Activated CD8-positive, alpha-beta memory T cell treated with anti-CD3 and anti-CD28 coated beads for 4 hours (primary cell): ENCODE measurements at regions not wholly inside any gene's neighbourhood (a gene's known extent, or its start where the extent isn't known, plus 50 kb on each side); places are given as distances from the start of the nearest gene placed in this dataset.
A peak's percentile ranks its signal among the peaks of the same experiment; 100 is the strongest.
"Not testable (repeated sequence)": the region's sequence is repeated elsewhere in the genome, so short reads cannot be mapped to it uniquely, and the experiment has no call there.

Source experiments
- DNase-seq, 2 donors: peaks; one replicate each; pipeline ENCODE4 v3.0.0-alpha.2; 2020; ENCODE audit warnings: low read depth in 2 of 2

DNA sequence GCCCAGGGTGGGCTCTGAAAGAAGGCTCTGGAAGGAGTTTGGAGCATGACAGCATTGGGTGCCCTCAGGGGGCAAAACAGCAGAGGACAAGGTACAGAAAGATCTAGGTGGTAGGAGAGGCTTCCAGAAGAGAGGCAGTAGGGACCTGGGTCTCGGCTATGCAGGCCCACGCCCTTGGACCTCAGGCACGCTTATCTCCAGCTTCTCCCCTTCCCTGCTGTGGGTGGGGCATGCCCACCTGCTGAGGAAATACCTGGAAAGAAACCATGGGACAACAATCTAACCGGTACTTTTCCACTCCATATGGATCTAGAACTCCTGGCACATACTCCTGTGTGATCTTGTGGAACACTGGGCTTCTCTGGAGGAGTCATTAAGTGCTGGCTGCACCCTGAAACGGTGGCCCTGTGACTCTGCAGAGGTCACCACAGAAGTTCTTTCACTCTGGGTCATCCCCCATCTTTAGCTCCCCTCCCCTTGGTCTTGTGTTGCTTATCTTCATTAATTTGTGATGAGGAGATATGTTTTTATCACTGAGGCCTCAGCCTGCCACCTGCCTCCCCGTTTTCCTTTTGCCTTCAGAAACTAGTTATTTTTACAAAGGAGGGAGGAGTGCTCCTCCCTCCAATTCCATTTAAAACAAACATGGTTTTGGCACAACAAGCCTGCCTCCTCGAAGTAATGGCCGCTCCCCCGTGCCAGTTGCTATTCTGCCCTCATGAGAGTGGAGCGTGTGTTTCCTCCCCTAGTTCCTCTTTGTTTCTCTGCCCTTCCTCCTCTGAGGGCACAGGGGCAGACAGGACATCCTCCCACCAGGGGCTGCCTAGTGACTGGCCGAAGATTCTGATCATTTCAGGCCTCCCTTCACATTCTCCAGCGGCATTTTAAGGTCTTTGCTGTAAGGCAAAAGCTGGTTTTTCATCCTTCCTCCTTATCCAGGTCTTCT, 78.0 kb upstream of the ATP5PO start:
- no peak for DNase-seq

DNA sequence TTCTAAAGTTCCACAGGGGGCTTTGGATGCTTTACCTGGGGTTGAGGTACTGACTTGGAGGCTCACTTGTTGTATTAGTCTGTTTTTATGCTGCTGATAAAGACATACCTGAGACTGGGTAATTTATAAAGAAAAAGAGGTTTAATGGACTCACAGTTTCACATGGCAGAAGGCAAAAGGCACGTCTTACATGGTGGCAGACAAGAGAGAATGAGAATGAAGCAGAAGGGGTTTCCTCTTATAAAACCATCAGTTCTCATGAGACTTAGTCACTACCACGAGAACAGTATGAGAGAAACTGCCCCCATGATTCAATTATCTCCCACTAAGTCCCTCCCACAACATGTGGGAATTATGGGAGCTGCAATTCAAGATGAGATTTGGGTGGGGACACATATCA, 76.8 kb upstream of the ATP5PO start:
- not testable (repeated sequence) for DNase-seq

DNA sequence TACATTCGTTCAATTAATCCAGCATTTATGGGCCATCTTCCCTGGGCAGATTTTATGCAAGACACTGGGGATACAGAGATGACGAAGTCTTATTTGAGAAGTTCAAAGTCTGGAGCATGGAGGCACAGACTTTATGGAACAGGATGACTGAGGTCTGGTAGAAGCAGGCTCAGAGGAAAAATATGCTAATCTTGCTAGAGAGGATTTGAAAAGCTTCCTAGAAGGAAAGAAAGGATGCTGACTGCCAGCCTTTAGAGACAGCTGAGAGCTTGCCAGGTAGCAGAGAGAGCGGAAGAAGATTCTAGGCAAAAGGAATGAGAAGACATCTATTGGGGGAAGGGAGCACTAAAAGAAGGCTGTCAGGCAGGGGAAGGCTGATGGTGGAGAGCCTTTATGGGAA, 75.5 kb upstream of the ATP5PO start:
- DNase-seq, result no peak

DNA sequence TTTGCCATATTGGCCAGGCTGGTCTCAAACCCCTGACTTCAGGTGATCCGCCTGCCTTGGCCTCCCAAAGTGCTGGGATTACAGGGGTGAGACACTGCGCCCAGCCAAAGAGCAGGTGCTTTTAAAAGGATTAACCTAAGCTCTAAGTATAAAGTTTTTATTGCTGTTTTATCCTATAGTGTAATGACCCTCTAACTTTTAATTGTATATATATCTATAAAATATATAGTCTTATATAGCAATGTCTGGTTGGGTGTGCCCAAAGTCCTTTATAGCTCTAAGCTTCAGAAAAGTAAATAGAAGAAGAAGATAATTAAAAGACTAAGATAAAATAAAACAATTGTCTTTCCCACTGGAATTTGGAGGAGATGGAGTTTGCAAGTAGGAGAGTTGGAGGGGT, 73.8 kb upstream of the ATP5PO start:
- no peak for DNase-seq

DNA sequence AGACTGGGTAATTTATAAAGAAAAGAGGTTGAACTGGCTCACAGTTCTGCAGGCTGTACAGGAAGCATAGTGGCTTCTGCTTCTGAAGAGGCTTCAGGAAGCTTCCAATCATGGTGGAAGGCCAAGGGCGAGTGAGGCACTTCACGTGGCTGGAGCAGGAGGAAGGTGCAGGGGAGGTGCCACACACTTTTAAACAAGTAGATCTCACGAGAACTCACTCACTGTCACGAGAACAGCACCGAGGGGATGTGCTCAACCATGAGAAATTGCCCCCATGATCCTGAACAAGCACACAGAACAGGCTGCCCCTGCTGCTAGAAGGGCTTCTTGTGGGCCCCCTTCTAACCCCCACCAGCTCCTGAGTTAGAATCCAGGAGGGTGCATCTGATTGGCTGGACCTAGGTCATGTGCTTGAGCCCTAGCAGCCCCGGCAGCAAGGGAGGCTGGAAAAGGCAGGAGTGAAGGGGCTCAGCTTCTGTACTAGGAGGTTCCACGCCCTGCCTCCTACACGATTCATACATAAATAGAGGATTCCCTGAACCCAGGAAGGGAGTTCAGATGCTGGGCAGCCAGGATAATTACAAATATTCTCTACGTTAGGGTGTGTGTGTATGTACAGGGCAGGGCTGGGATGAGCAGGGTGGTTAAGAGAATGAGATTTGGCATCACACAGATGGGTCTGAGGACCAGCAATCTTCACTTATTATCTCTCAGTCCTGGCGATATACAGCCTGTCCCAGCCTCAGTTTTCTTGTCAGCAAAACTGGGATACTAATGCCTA, 72.8 kb upstream of the ATP5PO start:
- DNase-seq, result no peak

DNA sequence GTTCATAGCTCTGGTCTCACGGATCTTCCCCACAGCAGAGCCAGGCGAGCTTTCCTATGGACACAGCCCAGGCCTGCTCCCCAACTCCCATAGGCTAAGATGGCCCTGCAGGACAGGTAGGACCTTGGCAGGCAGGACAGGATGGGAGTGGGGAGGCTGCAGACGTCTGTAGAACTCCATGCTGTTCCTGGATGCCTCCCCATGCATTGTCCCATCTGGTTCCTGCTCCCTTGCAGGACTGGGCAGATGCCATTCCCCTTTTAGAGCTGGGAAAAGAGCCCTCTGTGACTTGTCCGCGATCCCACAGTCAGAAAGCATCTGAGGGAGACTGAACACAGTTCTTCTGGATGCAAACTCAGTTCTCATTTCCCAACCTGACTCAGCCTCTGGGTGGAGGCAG, 71.9 kb upstream of the ATP5PO start:
- no peak for DNase-seq

DNA sequence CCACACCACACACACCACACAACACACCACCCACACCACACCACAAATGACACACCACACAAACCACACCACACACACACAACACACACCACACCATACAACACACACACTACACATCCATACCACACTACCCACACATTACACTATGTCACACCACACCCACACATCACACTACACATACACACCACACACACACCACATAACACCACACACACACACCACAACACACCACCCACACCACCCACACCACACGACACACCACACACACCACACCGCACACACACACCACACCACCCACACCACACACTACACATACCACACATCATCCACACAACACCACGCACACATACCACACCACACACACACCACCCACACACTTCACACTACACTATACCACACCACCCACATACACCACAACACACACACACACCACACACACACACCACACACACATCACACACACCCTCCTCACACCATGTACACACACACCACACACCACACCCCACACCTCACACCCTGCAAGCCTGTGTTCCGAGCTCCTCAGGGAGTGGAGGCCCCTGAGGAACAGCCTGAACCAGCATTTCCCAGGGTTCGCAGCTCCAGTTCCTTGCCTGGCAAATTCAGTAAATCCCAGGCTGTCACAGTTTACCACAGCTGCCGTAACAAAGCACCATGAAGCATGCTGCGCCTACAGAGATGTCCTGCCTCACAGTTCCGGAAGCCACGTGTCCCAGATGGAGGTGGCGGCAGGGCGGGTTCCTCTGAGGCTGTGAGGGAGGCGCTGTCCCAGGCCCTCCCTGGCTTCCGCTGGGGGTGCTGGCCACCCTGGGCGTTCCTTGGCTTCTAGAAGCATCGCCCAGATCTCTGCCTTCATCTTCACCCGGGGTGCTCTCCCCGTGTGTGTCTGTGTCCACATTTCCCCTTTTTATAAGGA, 69.8 kb upstream of the ATP5PO start:
- no peak for DNase-seq

DNA sequence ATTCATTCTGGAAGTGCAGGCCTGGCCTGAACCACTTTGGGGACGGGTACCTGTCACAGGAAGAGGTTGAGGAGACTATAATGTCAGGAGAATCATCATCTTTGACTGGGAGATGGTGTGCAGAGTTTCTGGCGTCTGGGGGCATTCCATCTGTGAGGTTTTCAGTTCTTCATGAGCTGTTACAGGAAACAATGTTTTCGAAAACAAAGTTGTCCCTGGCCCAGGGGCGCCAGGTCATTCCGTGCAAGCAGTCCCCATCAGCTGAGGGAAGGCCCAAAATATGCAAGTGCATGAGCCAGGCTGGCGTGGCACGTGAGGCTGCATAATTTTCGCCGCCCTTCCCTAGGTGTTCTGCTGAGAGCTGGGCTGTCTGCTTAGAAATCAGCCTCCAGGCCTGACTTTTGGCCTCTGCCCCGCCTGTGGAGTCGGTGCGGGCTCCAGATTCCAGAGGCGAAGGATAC, 68.4 kb upstream of the ATP5PO start:
- DNase-seq, result no peak

DNA sequence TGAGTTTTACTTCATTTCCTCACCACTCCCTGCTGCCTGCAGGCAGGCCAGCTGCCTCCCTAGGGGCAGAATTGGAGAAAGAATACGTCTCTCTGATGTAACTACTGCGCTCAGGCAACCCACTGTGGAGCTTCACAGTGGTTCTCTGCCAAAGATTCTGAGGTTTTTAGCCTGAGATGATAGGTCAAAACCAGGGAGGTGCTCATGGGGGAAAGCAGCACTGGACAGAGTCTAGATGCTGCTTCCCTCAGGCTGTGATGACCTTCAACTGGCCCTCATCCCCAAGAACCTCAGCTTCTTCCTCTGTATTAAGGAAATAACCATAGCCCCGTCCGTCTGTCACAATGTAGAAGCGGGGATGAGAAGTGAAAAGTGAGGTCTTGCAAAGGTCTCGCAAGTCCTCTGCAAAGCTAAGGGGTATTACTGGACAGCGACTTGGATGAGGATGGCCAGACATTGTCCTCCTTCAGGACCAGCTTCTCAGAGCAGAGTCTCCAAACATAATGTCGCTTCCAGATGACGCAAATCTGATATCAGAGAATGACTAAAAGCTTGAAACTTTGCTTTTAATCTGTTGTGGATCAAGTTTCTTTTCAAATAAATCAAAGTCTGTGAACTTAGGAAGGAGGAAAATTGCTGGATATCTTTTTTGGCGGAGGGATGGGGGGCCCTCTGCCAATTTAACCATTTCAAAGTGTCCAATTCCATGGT, 65.9 kb upstream of the ATP5PO start:
- no peak for DNase-seq

DNA sequence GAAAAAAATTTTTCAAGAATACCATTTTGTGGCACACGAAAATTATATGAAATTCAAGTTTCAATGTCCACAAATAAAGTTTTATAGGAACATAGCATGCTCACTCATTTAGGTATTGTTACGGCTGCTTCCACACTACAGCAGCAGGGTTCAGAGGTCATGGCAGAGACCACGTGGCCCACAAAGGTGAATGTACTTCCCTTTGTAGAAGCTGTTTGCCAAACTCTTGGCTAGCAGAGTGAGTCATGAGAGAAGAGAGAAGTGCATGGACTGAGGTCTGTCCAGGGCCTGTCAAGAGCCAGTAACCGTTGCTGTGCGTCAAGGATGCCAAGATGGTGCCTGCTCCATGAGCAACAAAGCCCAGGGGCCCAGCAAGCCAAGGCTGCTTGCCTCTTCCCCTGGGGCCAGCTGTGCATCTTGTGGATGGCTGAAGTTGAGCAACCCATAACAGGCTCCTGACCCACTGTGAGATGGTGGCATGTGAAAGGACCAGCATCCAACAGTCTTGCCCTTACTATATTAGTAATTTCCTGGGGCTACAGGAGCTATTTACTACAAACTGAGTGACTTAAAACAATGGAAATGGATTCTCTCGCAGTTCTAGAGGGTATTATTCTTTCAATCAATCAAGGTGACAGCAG, 64.8 kb upstream of the ATP5PO start:
- no peak for DNase-seq

DNA sequence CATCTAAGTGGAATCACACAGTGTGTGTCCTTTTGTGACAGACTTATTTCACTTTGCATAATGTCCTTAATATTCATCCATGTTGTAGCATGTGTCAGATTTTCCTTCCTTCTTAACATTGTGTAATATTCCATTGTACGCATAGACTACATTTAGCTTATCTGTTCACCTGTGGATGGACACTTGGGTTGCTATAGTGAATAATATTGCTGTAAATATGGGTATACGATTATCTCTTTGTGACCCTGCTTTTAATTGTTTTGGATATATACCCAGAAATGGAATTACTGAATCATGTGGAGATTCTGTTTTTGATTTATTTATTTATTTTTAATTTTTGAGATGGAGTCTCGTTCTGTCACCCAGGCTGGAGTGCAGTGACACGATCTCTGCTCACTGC, 63.0 kb upstream of the ATP5PO start:
- DNase-seq, result no peak

DNA sequence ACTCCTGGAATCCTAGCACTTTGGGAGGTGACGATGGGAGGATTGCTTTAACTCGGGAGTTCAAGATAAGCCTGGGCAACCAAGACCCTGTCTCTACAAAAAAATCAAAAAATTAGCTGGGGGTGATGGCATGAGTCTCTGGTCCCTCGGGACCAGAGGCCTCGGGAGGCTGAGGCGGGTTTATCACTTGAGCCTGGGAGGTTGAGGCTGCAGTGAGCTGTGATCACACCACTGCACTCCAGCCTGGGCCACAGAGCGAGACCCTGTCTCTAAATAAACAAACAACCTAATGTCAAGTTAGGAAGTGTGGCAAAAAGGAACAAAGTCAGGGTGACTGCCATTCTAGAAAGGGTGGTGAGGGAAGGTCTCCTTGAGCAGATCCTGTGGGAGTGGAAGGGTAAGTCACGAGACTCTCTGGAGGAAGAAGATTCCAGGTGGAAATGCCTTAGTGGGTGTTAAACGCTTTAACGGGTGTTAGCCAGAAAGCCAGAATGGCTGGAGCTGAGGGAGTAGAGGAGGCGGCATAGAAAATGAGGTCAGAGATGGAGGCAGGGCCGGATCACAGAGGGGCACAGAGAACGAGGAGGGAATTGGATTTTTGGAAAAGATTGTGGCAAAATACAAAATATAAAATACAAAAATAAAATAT, 62.2 kb upstream of the ATP5PO start:
- no peak for DNase-seq

DNA sequence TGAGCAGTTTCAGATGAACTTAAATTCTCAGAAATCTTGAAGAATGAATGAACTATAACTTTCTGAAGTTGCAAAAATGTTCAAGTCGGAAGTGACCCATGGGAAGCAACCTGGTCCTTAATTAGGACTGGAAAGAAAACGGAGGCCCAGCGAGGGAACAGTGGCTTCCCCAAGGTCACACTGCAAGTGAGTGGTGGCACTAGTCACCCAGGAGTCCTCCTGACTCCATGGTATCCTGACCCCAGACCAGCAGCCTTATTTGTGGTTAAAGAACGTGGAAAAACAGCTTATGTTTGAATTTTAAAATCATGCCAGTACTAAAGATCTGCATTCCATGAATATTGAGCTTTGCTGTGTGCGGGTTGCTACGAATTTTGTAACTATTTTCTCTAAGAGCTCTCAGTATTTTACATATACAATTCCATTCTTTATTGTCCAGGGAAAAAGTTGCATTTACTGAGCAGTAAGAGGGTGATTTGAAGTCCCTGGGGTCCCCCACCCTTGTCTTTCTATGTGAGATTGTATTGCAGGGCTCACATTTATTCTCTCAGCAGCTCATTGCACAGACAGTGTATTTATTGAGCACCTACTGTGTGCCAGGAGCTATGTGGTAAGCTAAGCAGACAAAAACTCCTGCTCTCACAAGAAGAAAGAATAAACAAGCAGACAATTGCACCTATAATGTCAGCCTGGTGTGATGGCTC, 61.6 kb upstream of the ATP5PO start:
- DNase-seq, result no peak

DNA sequence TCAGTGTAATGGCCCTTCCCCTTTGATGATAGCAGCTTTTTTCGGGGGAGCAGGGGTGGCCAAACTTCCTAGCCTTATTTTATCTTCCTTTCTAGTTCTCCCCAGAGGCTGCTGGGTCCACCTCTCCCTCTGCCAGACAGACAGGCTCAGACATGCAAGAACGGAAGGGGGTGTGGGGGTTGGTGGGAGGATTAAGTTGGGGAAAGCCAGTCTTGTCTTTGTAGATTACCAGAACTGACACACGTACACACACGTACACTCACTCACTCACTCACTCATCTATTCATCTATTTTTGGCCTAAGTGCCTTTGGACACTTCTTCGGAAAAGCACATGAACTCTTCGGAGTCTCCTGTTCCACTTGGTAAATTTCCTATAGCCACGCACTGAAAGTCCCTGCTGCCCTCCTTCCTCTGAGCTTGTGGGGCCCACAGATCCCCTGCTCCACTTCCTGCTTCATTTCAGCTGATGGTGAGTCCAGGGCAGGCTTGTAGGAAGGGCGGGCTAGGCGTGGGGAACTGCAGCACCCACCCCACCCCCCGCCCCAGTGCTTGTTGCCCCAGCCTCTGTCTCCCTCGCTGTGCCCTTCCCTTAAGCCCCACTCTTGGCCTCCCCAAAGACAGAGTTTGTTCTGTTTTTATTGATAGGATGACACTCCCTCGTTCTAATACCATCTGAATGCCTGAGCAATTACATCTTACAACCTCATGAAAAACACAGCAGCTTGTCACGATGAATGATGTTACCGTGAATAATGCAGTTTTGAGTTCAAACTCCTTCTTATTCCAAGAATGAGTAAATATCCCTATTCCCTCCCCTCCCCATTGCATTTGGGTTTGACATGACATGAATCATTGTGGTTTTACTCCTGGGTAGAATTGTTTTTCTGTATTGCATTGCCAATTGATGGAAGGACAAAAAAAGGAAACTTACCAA, 60.7 kb upstream of the ATP5PO start:
- peak; percentile 33 to 37 for DNase-seq

DNA sequence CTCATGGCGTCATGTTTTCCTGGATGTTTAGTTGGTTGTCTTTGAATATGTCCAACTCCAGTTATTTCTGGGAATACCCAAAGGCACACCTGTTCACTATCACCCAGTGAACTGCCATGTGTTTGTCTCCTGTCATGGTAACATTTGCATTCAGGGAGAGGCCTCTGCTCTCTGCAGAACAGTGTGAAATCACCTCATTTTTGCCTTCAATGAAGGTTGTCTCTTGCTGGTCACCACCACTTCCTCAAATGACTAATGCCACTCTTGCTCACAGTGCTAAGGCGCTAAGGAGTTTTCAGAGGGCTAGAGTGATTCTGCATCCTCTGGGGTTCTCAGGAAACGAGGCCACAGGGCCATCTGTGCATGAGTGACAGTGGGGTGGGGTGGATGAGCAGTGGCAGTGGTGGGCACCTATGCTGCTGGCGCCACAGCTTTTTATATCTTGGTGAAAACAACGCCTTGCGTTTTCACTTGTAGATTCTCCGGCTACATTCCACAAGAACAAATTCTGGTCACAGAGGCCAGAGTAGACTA, 60.0 kb upstream of the ATP5PO start:
- DNase-seq, result peak; percentile 38 to 51

DNA sequence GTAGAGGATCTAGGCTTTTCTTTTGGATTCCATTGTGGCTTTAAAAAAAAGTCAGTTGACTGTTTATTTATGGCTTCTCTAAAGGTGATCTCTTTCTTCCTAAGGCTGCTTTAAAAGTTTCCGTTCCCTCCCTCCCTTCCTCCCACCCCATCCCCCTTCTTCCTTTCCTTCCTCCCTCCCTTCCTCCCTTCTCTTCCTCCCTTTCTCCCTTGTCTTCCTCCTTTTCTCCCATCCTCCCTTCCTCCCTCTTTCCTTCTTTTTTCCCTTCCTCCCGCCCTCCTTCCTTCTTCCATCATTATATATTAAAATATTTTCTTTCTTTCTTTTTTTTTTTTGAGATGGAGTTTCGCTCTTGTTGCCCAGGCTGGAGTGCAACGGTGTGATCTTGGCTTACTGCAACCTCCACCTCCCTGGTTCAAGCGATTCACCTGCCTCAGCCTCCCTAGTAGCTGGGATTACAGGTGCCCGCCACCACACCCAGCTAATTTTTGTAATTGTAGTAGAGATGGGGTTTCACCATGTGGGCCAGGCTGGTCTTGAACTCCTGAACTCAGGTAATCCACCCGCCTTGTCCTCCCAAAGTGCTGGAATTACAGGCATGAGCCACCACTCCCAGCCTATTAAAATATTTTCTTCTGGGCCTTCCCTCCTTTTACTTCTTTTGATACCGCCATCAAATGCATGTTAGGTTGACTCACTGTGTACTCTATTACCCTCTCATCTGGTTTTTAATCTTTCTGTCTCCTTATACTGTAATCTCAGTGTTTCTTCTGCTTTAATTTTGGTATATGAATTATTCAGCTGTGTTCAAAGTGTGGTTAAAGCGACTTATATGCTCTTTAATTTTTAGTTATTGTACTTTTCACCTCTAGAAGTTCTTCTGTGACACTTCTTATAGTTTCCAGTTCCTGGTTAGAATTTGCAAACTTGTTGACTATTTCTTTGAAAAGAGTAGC, 59.2 kb upstream of the ATP5PO start:
- DNase-seq, result no peak

DNA sequence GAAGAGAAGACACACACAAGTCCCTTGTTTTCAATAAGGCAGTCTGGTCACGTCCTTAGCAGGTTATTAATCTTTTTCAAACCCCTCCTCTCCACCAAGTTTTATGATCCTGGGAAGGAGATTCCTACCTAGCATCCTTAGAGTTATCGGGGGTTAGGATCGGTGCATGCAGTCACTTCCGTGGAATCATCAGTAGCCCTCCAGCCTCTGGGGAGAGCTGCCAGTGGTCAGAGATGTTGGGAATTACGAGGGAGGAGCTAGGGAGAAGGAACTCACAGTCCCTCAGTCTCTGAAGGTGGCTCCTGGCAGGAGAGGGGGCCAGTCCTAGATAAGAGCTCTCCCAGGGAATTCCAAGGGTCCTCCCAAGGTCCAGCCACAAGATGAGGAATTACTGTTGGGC, 57.7 kb upstream of the ATP5PO start:
- no peak for DNase-seq
